Neural cell (in vitro differentiated cells): ENCODE measurements at regions not wholly inside any gene's neighbourhood (a gene's known extent, or its start where the extent isn't known, plus 50 kb on each side); places are given as distances from the start of the nearest gene placed in this dataset.

Experiments
- H2AFZ ChIP-seq: fragments of 200-600, 300-800 bp; sonication (generic), shearing (Covaris generic); 2 replicates; pipeline ENCODE4 v1.6.0; 2014; ENCODE audit warnings: low read depth, mild to moderate bottlenecking, antibody characterized with exemption, low read length, moderate library complexity
- H3F3A ChIP-seq: fragments of 200-600 bp; shearing (Covaris generic); 2 replicates; pipeline ENCODE4 v1.6.1; 2016; ENCODE audit warnings: mild to moderate bottlenecking, moderate library complexity, mixed read lengths, antibody characterized with exemption, low read length; ENCODE audit not compliant: insufficient read depth, poor library complexity, severe bottlenecking
- H3K27ac ChIP-seq: fragments of 200-600, 300-800 bp; sonication (generic), shearing (Covaris generic); 2 replicates; pipeline ENCODE4 v1.5.1; 2014; ENCODE audit warnings: mild to moderate bottlenecking, low read length, moderate library complexity
- H3K27me3 ChIP-seq: fragments of 300-800, 200-600 bp; sonication (generic), shearing (Covaris generic); 2 replicates; pipeline ENCODE4 v1.6.0; 2014; ENCODE audit warnings: mild to moderate bottlenecking, low read depth, low read length, moderate library complexity; ENCODE audit not compliant: insufficient read depth
- H3K36me3 ChIP-seq: fragments of 300-800, 200-600 bp; sonication (generic), shearing (Covaris generic); 2 replicates; pipeline ENCODE4 v1.5.1; 2014; ENCODE audit warnings: mild to moderate bottlenecking, antibody characterized with exemption, low read length, moderate library complexity; ENCODE audit not compliant: insufficient read depth
- H3K4me2 ChIP-seq: fragments of 300-800, 200-600 bp; sonication (generic), shearing (Covaris generic); 2 replicates; pipeline ENCODE4 v1.6.0; 2014; ENCODE audit warnings: mild to moderate bottlenecking, low read length
- H3K4me3 ChIP-seq: fragments of 300-800, 200-600 bp; sonication (generic), shearing (Covaris generic); 2 replicates; pipeline ENCODE4 v1.5.1; 2014; ENCODE audit warnings: mild to moderate bottlenecking, low read length, moderate library complexity
- H3K79me2 ChIP-seq: fragments of 200-600 bp; shearing (Covaris generic); replicated peaks from 2 replicates; pipeline ENCODE4 v1.6.0; 2014; ENCODE audit warnings: mild to moderate bottlenecking, low read length, moderate library complexity; ENCODE audit not compliant: insufficient read depth
- H3K9ac ChIP-seq: fragments of 300-800, 200-600 bp; sonication (generic), shearing (Covaris generic); 2 replicates; pipeline ENCODE4 v1.6.1; 2016; ENCODE audit warnings: mild to moderate bottlenecking, low read length, mixed read lengths
- H3K9me2 ChIP-seq: fragments of 200-600 bp; shearing (Covaris generic); 2 replicates; pipeline ENCODE4 v1.6.1; 2016; ENCODE audit warnings: mild to moderate bottlenecking, low read length, mixed read lengths; ENCODE audit not compliant: insufficient read depth
- H3K9me3 ChIP-seq: fragments of 200-600, 300-800 bp; sonication (generic), shearing (Covaris generic); 2 replicates; pipeline ENCODE4 v1.6.1; 2016; ENCODE audit warnings: mild to moderate bottlenecking, mixed run types, low read length, moderate library complexity, mixed read lengths
- H4K20me1 ChIP-seq: fragments of 200-600 bp; shearing (Covaris generic); 2 replicates; pipeline ENCODE4 v1.6.1; 2016; ENCODE audit warnings: mild to moderate bottlenecking, mixed run types; ENCODE audit not compliant: insufficient read depth
- EP300 ChIP-seq: fragments of 450-650 bp; conservative IDR thresholded peaks from 2 replicates; pipeline ENCODE4 v1.6.1; 2014; ENCODE audit warnings: antibody characterized with exemption, mild to moderate bottlenecking, moderate library complexity; ENCODE audit not compliant: poor library complexity, severe bottlenecking
- EZH2 ChIP-seq: fragments of 200-600, 300-800 bp; shearing (Covaris generic), sonication (generic); IDR thresholded peaks from 2 replicates; pipeline ENCODE4 v1.6.1; 2014; ENCODE audit warnings: antibody characterized with exemption, low read length, borderline replicate concordance, mild to moderate bottlenecking; ENCODE audit not compliant: insufficient read depth, poor library complexity, severe bottlenecking
- MXI1 ChIP-seq: fragments of 450-650 bp; conservative IDR thresholded peaks from 2 replicates; pipeline ENCODE4 v1.6.1; 2014; ENCODE audit warnings: antibody characterized with exemption, mild to moderate bottlenecking; ENCODE audit not compliant: poor library complexity, severe bottlenecking
- POLR2AphosphoS5 ChIP-seq: IDR thresholded peaks from 2 replicates; pipeline ENCODE4 v1.6.1; 2012
- RAD21 ChIP-seq: fragments of 450-650 bp; conservative IDR thresholded peaks from 2 replicates; pipeline ENCODE4 v1.6.1; 2014; ENCODE audit warnings: antibody characterized with exemption, mild to moderate bottlenecking, moderate library complexity
- SMC3 ChIP-seq: fragments of 450-650 bp; conservative IDR thresholded peaks from 2 replicates; pipeline ENCODE4 v1.6.1; 2014; ENCODE audit warnings: antibody characterized with exemption, mild to moderate bottlenecking, moderate library complexity; ENCODE audit not compliant: poor library complexity
- TAF1 ChIP-seq: IDR thresholded peaks from 2 replicates; pipeline ENCODE4 v1.6.1; 2012; ENCODE audit warnings: low read depth
- TF ChIP-seq, protein P1 (sequence below): fragments of 450-650 bp; IDR thresholded peaks from 2 replicates; pipeline ENCODE4 v1.5.1; 2014; ENCODE audit warnings: antibody characterized with exemption, mild to moderate bottlenecking, moderate library complexity; ENCODE audit not compliant: poor library complexity, severe bottlenecking
- TF ChIP-seq, protein P2 (sequence below): IDR thresholded peaks from 2 replicates; pipeline ENCODE4 v1.6.1; 2012; ENCODE audit warnings: borderline replicate concordance

DNA sequence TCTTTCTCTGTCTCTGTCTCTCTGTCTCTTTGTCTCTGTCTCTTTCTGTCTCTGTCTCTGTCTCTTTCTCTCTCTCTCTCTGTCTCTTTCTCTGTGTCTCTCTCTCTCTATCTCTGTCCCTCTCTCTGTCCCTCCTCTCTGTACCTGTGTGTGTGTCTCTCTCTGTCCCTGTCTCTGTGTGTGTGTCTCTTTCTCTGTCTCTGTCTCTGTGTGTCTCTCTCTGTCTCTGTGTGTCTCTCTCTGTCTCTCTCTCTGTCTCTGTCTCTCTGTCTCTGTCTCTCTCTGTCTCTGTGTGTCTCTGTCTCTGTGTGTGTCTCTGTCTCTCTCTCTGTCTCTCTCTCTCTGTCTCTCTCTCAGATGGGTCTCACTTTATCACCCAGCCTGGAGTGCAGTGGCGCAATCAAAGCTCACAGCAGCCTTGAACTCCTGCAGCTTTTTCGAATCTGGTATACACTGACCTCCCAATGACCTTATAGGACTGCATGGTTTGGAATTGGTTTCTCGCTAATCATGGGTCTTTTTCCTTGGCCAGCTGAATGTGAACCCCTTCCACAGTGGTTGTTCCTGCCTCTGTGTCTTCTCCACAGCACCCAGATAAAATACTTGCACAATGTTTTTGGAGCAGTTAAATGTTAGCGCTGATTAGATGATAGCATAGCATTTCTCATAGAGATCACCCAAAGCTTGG is 102.6 kb upstream of the KLHL25 start:
- no peak overlapping the region for H3K4me3 ChIP-seq
- H3K9me3 ChIP-seq: no peaks in the 10 kb centered on the region
- no peaks in the 10 kb centered on the region for H4K20me1 ChIP-seq
- no peak overlapping the region for H3K9ac ChIP-seq
- no peak overlapping the region for H3K27ac ChIP-seq
- no peaks in the 10 kb centered on the region for H3K27me3 ChIP-seq
- TF ChIP-seq RAD21 (no peak), EZH2 (no peak), SMC3 (no peak), TAF1 (no peak), EP300 (no peak), MXI1 (no peak), POLR2AphosphoS5 (no peak)
- TF ChIP-seq, protein P1, sequence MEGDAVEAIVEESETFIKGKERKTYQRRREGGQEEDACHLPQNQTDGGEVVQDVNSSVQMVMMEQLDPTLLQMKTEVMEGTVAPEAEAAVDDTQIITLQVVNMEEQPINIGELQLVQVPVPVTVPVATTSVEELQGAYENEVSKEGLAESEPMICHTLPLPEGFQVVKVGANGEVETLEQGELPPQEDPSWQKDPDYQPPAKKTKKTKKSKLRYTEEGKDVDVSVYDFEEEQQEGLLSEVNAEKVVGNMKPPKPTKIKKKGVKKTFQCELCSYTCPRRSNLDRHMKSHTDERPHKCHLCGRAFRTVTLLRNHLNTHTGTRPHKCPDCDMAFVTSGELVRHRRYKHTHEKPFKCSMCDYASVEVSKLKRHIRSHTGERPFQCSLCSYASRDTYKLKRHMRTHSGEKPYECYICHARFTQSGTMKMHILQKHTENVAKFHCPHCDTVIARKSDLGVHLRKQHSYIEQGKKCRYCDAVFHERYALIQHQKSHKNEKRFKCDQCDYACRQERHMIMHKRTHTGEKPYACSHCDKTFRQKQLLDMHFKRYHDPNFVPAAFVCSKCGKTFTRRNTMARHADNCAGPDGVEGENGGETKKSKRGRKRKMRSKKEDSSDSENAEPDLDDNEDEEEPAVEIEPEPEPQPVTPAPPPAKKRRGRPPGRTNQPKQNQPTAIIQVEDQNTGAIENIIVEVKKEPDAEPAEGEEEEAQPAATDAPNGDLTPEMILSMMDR: no peak
- TF ChIP-seq, protein P2, sequence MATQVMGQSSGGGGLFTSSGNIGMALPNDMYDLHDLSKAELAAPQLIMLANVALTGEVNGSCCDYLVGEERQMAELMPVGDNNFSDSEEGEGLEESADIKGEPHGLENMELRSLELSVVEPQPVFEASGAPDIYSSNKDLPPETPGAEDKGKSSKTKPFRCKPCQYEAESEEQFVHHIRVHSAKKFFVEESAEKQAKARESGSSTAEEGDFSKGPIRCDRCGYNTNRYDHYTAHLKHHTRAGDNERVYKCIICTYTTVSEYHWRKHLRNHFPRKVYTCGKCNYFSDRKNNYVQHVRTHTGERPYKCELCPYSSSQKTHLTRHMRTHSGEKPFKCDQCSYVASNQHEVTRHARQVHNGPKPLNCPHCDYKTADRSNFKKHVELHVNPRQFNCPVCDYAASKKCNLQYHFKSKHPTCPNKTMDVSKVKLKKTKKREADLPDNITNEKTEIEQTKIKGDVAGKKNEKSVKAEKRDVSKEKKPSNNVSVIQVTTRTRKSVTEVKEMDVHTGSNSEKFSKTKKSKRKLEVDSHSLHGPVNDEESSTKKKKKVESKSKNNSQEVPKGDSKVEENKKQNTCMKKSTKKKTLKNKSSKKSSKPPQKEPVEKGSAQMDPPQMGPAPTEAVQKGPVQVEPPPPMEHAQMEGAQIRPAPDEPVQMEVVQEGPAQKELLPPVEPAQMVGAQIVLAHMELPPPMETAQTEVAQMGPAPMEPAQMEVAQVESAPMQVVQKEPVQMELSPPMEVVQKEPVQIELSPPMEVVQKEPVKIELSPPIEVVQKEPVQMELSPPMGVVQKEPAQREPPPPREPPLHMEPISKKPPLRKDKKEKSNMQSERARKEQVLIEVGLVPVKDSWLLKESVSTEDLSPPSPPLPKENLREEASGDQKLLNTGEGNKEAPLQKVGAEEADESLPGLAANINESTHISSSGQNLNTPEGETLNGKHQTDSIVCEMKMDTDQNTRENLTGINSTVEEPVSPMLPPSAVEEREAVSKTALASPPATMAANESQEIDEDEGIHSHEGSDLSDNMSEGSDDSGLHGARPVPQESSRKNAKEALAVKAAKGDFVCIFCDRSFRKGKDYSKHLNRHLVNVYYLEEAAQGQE: no peak
- H3K79me2 ChIP-seq: no peaks in the 10 kb centered on the region
- H2AFZ ChIP-seq: no peak overlapping the region
- H3K36me3 ChIP-seq: no peaks in the 10 kb centered on the region
- no peak overlapping the region for H3K4me2 ChIP-seq
- no peaks in the 10 kb centered on the region for H3F3A ChIP-seq
- H3K9me2 ChIP-seq: no peaks in the 10 kb centered on the region

DNA sequence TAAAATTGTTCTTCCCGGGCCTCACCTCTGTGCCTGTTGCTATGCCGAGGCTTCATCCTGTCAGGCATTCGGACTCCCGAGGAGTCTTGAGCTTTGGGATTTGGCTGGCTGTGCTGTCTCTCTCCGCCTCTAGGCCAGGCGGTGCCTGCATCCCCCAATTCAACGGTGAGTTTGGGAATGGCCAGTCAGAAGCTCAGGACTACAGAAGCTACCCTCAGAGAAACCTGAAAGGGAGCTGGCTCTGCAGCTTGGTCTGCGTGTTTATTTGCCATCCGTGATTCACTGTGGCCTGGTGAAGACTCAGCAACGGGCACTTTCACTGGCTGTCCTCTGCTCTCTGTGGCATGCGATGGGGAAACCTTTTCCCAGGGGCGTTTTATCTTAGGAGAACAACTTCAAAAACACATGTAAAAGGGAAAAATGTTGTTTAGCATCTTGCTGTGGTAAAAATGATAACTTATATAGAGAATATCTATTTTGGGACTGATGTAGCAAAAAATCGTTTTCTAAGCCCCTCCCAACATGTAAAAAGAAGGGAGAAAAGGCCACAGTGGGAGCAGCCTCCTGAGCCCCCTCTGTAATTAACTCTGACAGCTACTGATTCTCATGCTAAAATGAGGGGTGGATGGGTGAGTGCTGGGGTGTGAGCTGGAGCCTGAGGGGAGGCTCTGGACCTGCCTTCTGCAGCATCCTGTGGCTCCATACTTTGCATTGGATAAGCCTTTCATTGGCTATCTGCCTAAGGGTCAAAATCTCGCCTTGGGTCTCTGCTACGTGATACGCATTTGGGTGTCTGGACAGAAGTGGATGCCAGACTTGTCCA is 103.4 kb upstream of the KLHL25 start:
- H3K9me3 ChIP-seq: no peaks in the 10 kb centered on the region
- H3K4me2 ChIP-seq: no peak overlapping the region
- no peaks in the 10 kb centered on the region for H4K20me1 ChIP-seq
- no peaks in the 10 kb centered on the region for H3K79me2 ChIP-seq
- H3K27ac ChIP-seq: no peak overlapping the region
- TF ChIP-seq EZH2: no peak
- TF ChIP-seq, protein P1: no peak
- no peak for TF ChIP-seq SMC3
- TF ChIP-seq, protein P2: no peak
- no peak for TF ChIP-seq POLR2AphosphoS5
- no peak for TF ChIP-seq EP300
- no peak for TF ChIP-seq RAD21
- TF ChIP-seq TAF1: no peak
- TF ChIP-seq MXI1: no peak
- no peak overlapping the region for H2AFZ ChIP-seq
- H3F3A ChIP-seq: no peaks in the 10 kb centered on the region
- no peak overlapping the region for H3K9ac ChIP-seq
- H3K36me3 ChIP-seq: no peaks in the 10 kb centered on the region
- H3K9me2 ChIP-seq: no peaks in the 10 kb centered on the region
- no peak overlapping the region for H3K4me3 ChIP-seq
- no peaks in the 10 kb centered on the region for H3K27me3 ChIP-seq
